CD14-positive monocyte (primary cell): ENCODE measurements at regions not wholly inside any gene's neighbourhood (a gene's known extent, or its start where the extent isn't known, plus 50 kb on each side); places are given as distances from the start of the nearest gene placed in this dataset.

ENCODE experiments used
- DNase-seq, 3 donors: peaks; one replicate each; pipeline ENCODE4 v3.0.0-alpha.2; 2011 to 2022
- H2AFZ ChIP-seq: 2 replicates; pipeline ENCODE4 v1.6.0; 2012; ENCODE audit warnings: mild to moderate bottlenecking, low read depth, low read length, inconsistent platforms; ENCODE audit not compliant: insufficient read depth, poor library complexity, severe bottlenecking
- H3K27ac ChIP-seq, 2 donors: 1 replicate in 1 of 2; 2 replicates in 1 of 2; pipeline ENCODE4 v1.5.1; 2012 to 2013; ENCODE audit warnings: low read length in 2 of 2, control low read depth in 1 of 2, inconsistent platforms in 1 of 2, low read depth in 1 of 2, mild to moderate bottlenecking in 1 of 2
- H3K27me3 ChIP-seq, 2 donors: one replicate each; pipeline versions ENCODE4 v1.6.0 to v1.6.1; 2011 to 2013; ENCODE audit warnings: low read length in 2 of 2; ENCODE audit not compliant: control insufficient read depth in 2 of 2, insufficient read depth in 2 of 2
- H3K36me3 ChIP-seq, 2 donors: replicated peaks in 1 of 2; 1 replicate in 1 of 2; 2 replicates in 1 of 2; pipeline versions ENCODE4 v1.5.1 to v1.6.1; 2012 to 2013; ENCODE audit warnings: low read length in 2 of 2, control low read depth in 1 of 2, inconsistent platforms in 1 of 2, mild to moderate bottlenecking in 1 of 2; ENCODE audit not compliant: insufficient read depth in 2 of 2, control insufficient read depth in 1 of 2
- H3K4me1 ChIP-seq, 2 donors: 1 replicate in 1 of 2; 2 replicates in 1 of 2; pipeline versions ENCODE4 v1.5.1 to v1.6.1; 2012 to 2013; ENCODE audit warnings: low read length in 2 of 2, control low read depth in 1 of 2, inconsistent platforms in 1 of 2, mild to moderate bottlenecking in 1 of 2, moderate library complexity in 1 of 2; ENCODE audit not compliant: insufficient read depth in 2 of 2, control insufficient read depth in 1 of 2
- H3K4me2 ChIP-seq: replicated peaks from 2 replicates; pipeline ENCODE3; 2012; ENCODE audit warnings: low read length, moderate library complexity, mild to moderate bottlenecking; ENCODE audit not compliant: poor library complexity, severe bottlenecking; ENCODE audit errors: extremely low read depth
- H3K4me3 ChIP-seq, 3 experiments: fragments of 200-600 bp in 1 of 3; sonication (generic) in 1 of 3; replicated peaks in 1 of 3; 1 replicate in 2 of 3; 2 replicates in 1 of 3; pipeline ENCODE4 v1.5.1; 2011 to 2013; ENCODE audit warnings: low read length in 3 of 3, mild to moderate bottlenecking in 3 of 3, control low read depth in 2 of 3, low read depth in 2 of 3, inconsistent platforms in 1 of 3, moderate library complexity in 1 of 3
- H3K79me2 ChIP-seq: 2 replicates; pipeline ENCODE4 v1.6.0; 2012; ENCODE audit warnings: mild to moderate bottlenecking, control low read depth, inconsistent platforms, low read length, moderate library complexity; ENCODE audit not compliant: insufficient read depth
- H3K9ac ChIP-seq: 2 replicates; pipeline ENCODE4 v1.6.0; 2017; ENCODE audit warnings: low read length, mild to moderate bottlenecking; ENCODE audit not compliant: insufficient read depth, poor library complexity, severe bottlenecking
- H3K9me3 ChIP-seq, 2 donors: replicated peaks in 1 of 2; 1 replicate in 1 of 2; 2 replicates in 1 of 2; pipeline versions ENCODE4 v1.5.1 to v1.6.1; 2012 to 2013; ENCODE audit warnings: low read length in 2 of 2, control low read depth in 1 of 2; ENCODE audit not compliant: control insufficient read depth in 1 of 2, insufficient read depth in 1 of 2
- H4K20me1 ChIP-seq: 2 replicates; pipeline ENCODE4 v1.6.0; 2012; ENCODE audit warnings: mild to moderate bottlenecking, low read length, control low read depth, moderate library complexity; ENCODE audit not compliant: insufficient read depth
- H3K27ac Mint-ChIP-seq, 7 donors: one replicate each; pipeline ENCODE4 v1.8.0; 2020; ENCODE audit warnings: mild to moderate bottlenecking in 7 of 7, mixed read lengths in 7 of 7, moderate library complexity in 6 of 7, inconsistent platforms in 2 of 7
- H3K27me3 Mint-ChIP-seq, 3 donors: one replicate each; pipeline ENCODE4 v1.8.0; 2021 to 2022; ENCODE audit warnings: low read depth in 3 of 3, mild to moderate bottlenecking in 3 of 3, mixed read lengths in 3 of 3, moderate library complexity in 3 of 3, inconsistent platforms in 1 of 3
- H3K36me3 Mint-ChIP-seq, 2 donors: one replicate each; pipeline ENCODE4 v1.8.0; 2020; ENCODE audit warnings: mixed read lengths in 2 of 2, inconsistent platforms in 1 of 2, mild to moderate bottlenecking in 1 of 2
- H3K4me1 Mint-ChIP-seq: one replicate; pipeline ENCODE4 v1.8.0; 2020; ENCODE audit warnings: mild to moderate bottlenecking, mixed read lengths
- H3K4me3 Mint-ChIP-seq, 2 donors: one replicate each; pipeline ENCODE4 v1.8.0; 2020; ENCODE audit warnings: mild to moderate bottlenecking in 2 of 2, mixed read lengths in 2 of 2, moderate library complexity in 1 of 2
- H3K9me3 Mint-ChIP-seq, 7 donors: one replicate each; pipeline ENCODE4 v1.8.0; 2020 to 2022; ENCODE audit warnings: mixed read lengths in 7 of 7, mild to moderate bottlenecking in 6 of 7, moderate library complexity in 6 of 7, inconsistent platforms in 2 of 7
- WGBS: methylation state at CpG from one replicate; pipeline ENCODE4 v1.1.5; 2013; ENCODE audit warnings: missing lambda C conversion rate; ENCODE audit not compliant: insufficient coverage; 5-methylcytosine and 5-hydroxymethylcytosine counted together
- intact Hi-C, 2 donors: fragments of 100-400 bp; cut with micrococcal nuclease; formaldehyde crosslinking; loops; one replicate each; pipeline versions ENCODE4 v1.15.0 to v1.15.1; 2023
- TF ChIP-seq, protein P1 (sequence below): fragments of 200-600 bp; IDR thresholded peaks from one replicate; pipeline ENCODE4 v1.8.0; 2022; ENCODE audit warnings: antibody characterized with exemption, mild to moderate bottlenecking

DNA sequence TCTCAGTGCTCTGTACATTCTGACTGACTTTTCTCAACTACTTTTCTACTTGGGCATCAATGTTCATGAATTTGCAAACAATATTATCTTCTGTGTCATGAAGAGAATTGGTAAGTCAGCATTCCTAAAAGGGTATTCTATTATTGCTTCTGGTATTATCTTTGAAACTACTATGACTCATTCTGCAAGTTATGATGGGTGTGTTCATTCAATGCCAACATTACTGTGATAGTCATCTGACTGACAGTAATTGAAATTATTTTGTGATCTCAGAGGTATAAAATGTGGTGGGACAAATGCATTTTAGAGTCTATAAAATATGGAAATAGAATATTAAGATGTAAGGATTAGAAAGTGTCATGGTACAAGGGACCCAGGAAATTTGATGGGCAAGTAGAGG lies 736.0 kb upstream of the CELF4 start:
- peaks cover 1 to 10% (median 7%) of the 10 kb centered on the region in 7 donors for H3K9me3 Mint-ChIP-seq
- H2AFZ ChIP-seq = no peak overlapping the region
- H3K9me3 ChIP-seq = peaks cover 7 to 10% of the 10 kb centered on the region in 2 donors
- H3K4me1 ChIP-seq = no peaks in the 10 kb centered on the region
- H3K4me3 ChIP-seq = no peak overlapping the region
- H3K27me3 Mint-ChIP-seq = no peaks in the 10 kb centered on the region
- no peaks in the 10 kb centered on the region for H3K4me1 Mint-ChIP-seq
- no peak overlapping the region for H3K4me2 ChIP-seq
- no peaks in the 10 kb centered on the region for H3K27me3 ChIP-seq
- no peak overlapping the region for H3K27ac Mint-ChIP-seq
- DNase-seq = no peak
- no peaks in the 10 kb centered on the region for H3K36me3 ChIP-seq
- no peak overlapping the region for H3K4me3 Mint-ChIP-seq
- H3K27ac ChIP-seq = no peak overlapping the region
- intact Hi-C loops = no loop called here
- no peak overlapping the region for H3K9ac ChIP-seq
- TF ChIP-seq, protein P1, sequence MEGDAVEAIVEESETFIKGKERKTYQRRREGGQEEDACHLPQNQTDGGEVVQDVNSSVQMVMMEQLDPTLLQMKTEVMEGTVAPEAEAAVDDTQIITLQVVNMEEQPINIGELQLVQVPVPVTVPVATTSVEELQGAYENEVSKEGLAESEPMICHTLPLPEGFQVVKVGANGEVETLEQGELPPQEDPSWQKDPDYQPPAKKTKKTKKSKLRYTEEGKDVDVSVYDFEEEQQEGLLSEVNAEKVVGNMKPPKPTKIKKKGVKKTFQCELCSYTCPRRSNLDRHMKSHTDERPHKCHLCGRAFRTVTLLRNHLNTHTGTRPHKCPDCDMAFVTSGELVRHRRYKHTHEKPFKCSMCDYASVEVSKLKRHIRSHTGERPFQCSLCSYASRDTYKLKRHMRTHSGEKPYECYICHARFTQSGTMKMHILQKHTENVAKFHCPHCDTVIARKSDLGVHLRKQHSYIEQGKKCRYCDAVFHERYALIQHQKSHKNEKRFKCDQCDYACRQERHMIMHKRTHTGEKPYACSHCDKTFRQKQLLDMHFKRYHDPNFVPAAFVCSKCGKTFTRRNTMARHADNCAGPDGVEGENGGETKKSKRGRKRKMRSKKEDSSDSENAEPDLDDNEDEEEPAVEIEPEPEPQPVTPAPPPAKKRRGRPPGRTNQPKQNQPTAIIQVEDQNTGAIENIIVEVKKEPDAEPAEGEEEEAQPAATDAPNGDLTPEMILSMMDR = no peak
- H3K36me3 Mint-ChIP-seq = no peaks in the 10 kb centered on the region
- no peaks in the 10 kb centered on the region for H4K20me1 ChIP-seq
- no peaks in the 10 kb centered on the region for H3K79me2 ChIP-seq

DNA sequence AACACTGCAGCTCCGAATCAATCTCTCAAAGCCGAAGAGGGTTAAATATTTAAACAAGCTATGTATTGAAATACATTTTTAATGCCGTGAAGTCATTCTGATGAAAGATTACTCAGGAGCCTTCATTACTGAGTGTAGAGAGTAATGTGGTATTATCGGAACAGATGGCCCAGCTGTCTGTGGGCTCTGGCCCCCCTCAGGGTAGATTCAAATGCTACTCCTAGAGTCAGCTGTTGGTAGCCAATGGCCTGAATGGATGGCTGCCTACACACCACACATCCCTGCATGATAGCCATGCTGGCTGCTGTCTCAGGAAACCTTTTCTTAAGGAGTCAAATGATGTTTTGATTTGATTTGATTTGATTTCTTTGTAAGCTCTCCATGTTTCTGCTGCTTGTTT lies 732.3 kb upstream of the CELF4 start:
- H3K27ac Mint-ChIP-seq = no peak overlapping the region
- 60% methylated on average over 1 of the region's 4 CpGs for WGBS
- no peaks in the 10 kb centered on the region for H4K20me1 ChIP-seq
- H3K4me1 ChIP-seq = no peaks in the 10 kb centered on the region
- H3K27me3 ChIP-seq = no peaks in the 10 kb centered on the region
- H3K27ac ChIP-seq = no peak overlapping the region
- no peak for DNase-seq
- H3K36me3 Mint-ChIP-seq = no peaks in the 10 kb centered on the region
- no peak overlapping the region for H2AFZ ChIP-seq
- H3K9me3 Mint-ChIP-seq = peaks cover 0 to 17% (median 5%) of the 10 kb centered on the region in 7 donors
- H3K4me3 ChIP-seq = no peak overlapping the region
- H3K4me2 ChIP-seq = no peak overlapping the region
- H3K36me3 ChIP-seq = no peaks in the 10 kb centered on the region
- peaks cover 0 to 3% of the 10 kb centered on the region in 2 donors for H3K9me3 ChIP-seq
- TF ChIP-seq, protein P1 = no peak
- no peaks in the 10 kb centered on the region for H3K79me2 ChIP-seq
- no peak overlapping the region for H3K4me3 Mint-ChIP-seq
- no peak overlapping the region for H3K9ac ChIP-seq
- intact Hi-C loops = no loop called here
- no peaks in the 10 kb centered on the region for H3K4me1 Mint-ChIP-seq
- no peaks in the 10 kb centered on the region for H3K27me3 Mint-ChIP-seq
